GM11168 (cell line): ENCODE measurements at regions not wholly inside any gene's neighbourhood (a gene's known extent, or its start where the extent isn't known, plus 50 kb on each side); places are given as distances from the start of the nearest gene placed in this dataset.

Experiments used
- in situ Hi-C: fragments of 300-500 bp; cut with MboI; formaldehyde crosslinking; loops from one replicate; pipeline ENCODE4 v1.12.0; 2022; ENCODE audit warnings: low sequenced_read_pairs; ENCODE audit not compliant: unreplicated experiment

GRCh38 chr6:100188754-100189153 is 194.7 kb upstream of the MCHR2 start:
- in situ Hi-C loops, result no loop called here

- in situ Hi-C loops, result no loop called here
Measured at GRCh38 chr6:100186552-100186951, 192.5 kb upstream of the MCHR2 start.

GRCh38 chr6:100185615-100186014 is 191.6 kb upstream of the MCHR2 start:
- in situ Hi-C loops, result no loop called here

- in situ Hi-C loops, result no loop called here
Measured at GRCh38 chr6:100184473-100184872, 190.4 kb upstream of the MCHR2 start.

GRCh38 chr6:100182313-100182712 is 188.3 kb upstream of the MCHR2 start:
- in situ Hi-C loops, result no loop called here

GRCh38 chr6:100181309-100181708 is 187.3 kb upstream of the MCHR2 start:
- in situ Hi-C loops, result no loop called here

- in situ Hi-C loops, result no loop called here
Measured at GRCh38 chr6:100179576-100179975, 185.6 kb upstream of the MCHR2 start.

- in situ Hi-C loops, result no loop called here
Measured at GRCh38 chr6:100177956-100178355, 183.9 kb upstream of the MCHR2 start.

GRCh38 chr6:100176951-100177710 is 183.1 kb upstream of the MCHR2 start:
- in situ Hi-C loops, result no loop called here

- in situ Hi-C loops, result no loop called here
Measured at GRCh38 chr6:100176311-100176950, 182.4 kb upstream of the MCHR2 start.

- in situ Hi-C loops, result no loop called here
Measured at GRCh38 chr6:100175814-100176310, 181.8 kb upstream of the MCHR2 start.

GRCh38 chr6:100173211-100173610 is 179.2 kb upstream of the MCHR2 start:
- in situ Hi-C loops, result no loop called here

GRCh38 chr6:100172322-100172713 is 178.3 kb upstream of the MCHR2 start:
- in situ Hi-C loops, result no loop called here

GRCh38 chr6:100171533-100172321 is 177.7 kb upstream of the MCHR2 start:
- in situ Hi-C loops, result no loop called here

GRCh38 chr6:100168148-100168547 is 174.1 kb upstream of the MCHR2 start:
- in situ Hi-C loops, result no loop called here

GRCh38 chr6:100167585-100167984 is 173.6 kb upstream of the MCHR2 start:
- in situ Hi-C loops, result no loop called here

- in situ Hi-C loops, result no loop called here
Measured at GRCh38 chr6:100166956-100167355, 172.9 kb upstream of the MCHR2 start.

- in situ Hi-C loops, result no loop called here
Measured at GRCh38 chr6:100165442-100165841, 171.4 kb upstream of the MCHR2 start.

- in situ Hi-C loops, result no loop called here
Measured at GRCh38 chr6:100163035-100163434, 169.0 kb upstream of the MCHR2 start.

- in situ Hi-C loops, result no loop called here
Measured at GRCh38 chr6:100161782-100162365, 167.9 kb upstream of the MCHR2 start.

GRCh38 chr6:100160930-100161329 is 166.9 kb upstream of the MCHR2 start:
- in situ Hi-C loops, result no loop called here
